HEK293 (cell line): ENCODE measurements at regions not wholly inside any gene's neighbourhood (a gene's known extent, or its start where the extent isn't known, plus 50 kb on each side); places are given as distances from the start of the nearest gene placed in this dataset.

Experiments
- CTCF ChIA-PET: fragments of 350-600 bp; formaldehyde crosslinking; extraction: SDS; loops from one replicate; lab custom pipeline; 2021; ENCODE audit warnings: antibody characterized with exemption; lab: Yijun Ruan, JAX
- POLR2A ChIA-PET: fragments of 300-600 bp; formaldehyde crosslinking; extraction: SDS; loops from one replicate; lab custom pipeline; 2020; ENCODE audit warnings: antibody characterized with exemption, inconsistent platforms; lab: Yijun Ruan, JAX
- H3K27ac ChIP-seq: fragments of 200-500 bp; sonication (Bioruptor generic); 2 replicates; pipeline ENCODE4 v1.5.1; 2014; ENCODE audit warnings: low read depth, low read length, control low read depth, inconsistent platforms; ENCODE audit errors: extremely low read depth
- H3K36me3 ChIP-seq, 2 experiments: fragments of 200-500 bp in 1 of 2; sonication (Bioruptor generic) in 1 of 2; 1 replicate in 1 of 2; 2 replicates in 1 of 2; pipeline ENCODE4 v1.5.1; 2014 to 2017; ENCODE audit warnings: inconsistent platforms in 2 of 2, low read length in 2 of 2; ENCODE audit not compliant: control insufficient read depth in 2 of 2, insufficient read depth in 1 of 2
- H3K4me1 ChIP-seq: fragments of 200-500 bp; sonication (Bioruptor generic); 2 replicates; pipeline ENCODE4 v1.5.1; 2014; ENCODE audit warnings: mild to moderate bottlenecking, low read length, inconsistent platforms; ENCODE audit not compliant: control insufficient read depth, insufficient read depth
- H3K4me3 ChIP-seq: 2 replicates; pipeline ENCODE4 v1.5.1; 2011; ENCODE audit warnings: low read depth, mild to moderate bottlenecking, control low read depth, low read length, moderate library complexity
- H3K9me3 ChIP-seq: fragments of 200-500 bp; sonication (Bioruptor generic); 2 replicates; pipeline ENCODE4 v1.5.1; 2014; ENCODE audit warnings: low read depth, low read length, inconsistent platforms; ENCODE audit not compliant: control insufficient read depth, insufficient read depth
- GLIS1 ChIP-seq: fragments of 450-650 bp; formaldehyde crosslinking; IDR thresholded peaks from 2 replicates; pipeline ENCODE4 v1.5.1; 2016; ENCODE audit warnings: missing biosample characterization, missing genetic modification characterization
- GLIS2 ChIP-seq: fragments of 450-650 bp; formaldehyde crosslinking; IDR thresholded peaks from 2 replicates; pipeline ENCODE4 v1.5.1; 2016; ENCODE audit warnings: missing biosample characterization, missing genetic modification characterization
- MYNN ChIP-seq: fragments of 450-650 bp; formaldehyde crosslinking; IDR thresholded peaks from 2 replicates; pipeline ENCODE4 v1.5.1; 2016; ENCODE audit warnings: missing biosample characterization, missing genetic modification characterization, borderline replicate concordance
- REPIN1 ChIP-seq: fragments of 450-650 bp; formaldehyde crosslinking; IDR thresholded peaks from 2 replicates; pipeline ENCODE4 v1.5.1; 2017; ENCODE audit warnings: missing biosample characterization, missing genetic modification characterization, low read depth
- ZBTB20 ChIP-seq: fragments of 450-650 bp; formaldehyde crosslinking; IDR thresholded peaks from 2 replicates; pipeline ENCODE4 v1.5.1; 2016; ENCODE audit warnings: missing biosample characterization, missing genetic modification characterization
- ZFHX2 ChIP-seq: fragments of 450-650 bp; formaldehyde crosslinking; conservative IDR thresholded peaks from 2 replicates; pipeline ENCODE4 v1.5.1; 2016; ENCODE audit warnings: missing biosample characterization, missing genetic modification characterization
- ZNF10 ChIP-seq: fragments of 450-650 bp; formaldehyde crosslinking; IDR thresholded peaks from 2 replicates; pipeline ENCODE4 v1.5.1; 2017; ENCODE audit warnings: missing biosample characterization, missing genetic modification characterization
- ZNF169 ChIP-seq: fragments of 450-650 bp; formaldehyde crosslinking; IDR thresholded peaks from 2 replicates; pipeline ENCODE4 v1.5.1; 2016; ENCODE audit warnings: missing biosample characterization, missing genetic modification characterization
- ZNF174 ChIP-seq: fragments of 450-650 bp; formaldehyde crosslinking; IDR thresholded peaks from 2 replicates; pipeline ENCODE4 v1.5.0; 2017; ENCODE audit warnings: missing biosample characterization, mild to moderate bottlenecking, missing genetic modification characterization
- ZNF19 ChIP-seq: fragments of 450-650 bp; formaldehyde crosslinking; IDR thresholded peaks from 2 replicates; pipeline ENCODE4; 2016; ENCODE audit warnings: missing biosample characterization, missing genetic modification characterization, low read depth
- ZNF214 ChIP-seq: fragments of 450-650 bp; formaldehyde crosslinking; IDR thresholded peaks from 2 replicates; pipeline ENCODE4 v1.5.1; 2017; ENCODE audit warnings: missing biosample characterization, mild to moderate bottlenecking, missing genetic modification characterization, borderline replicate concordance
- ZNF223 ChIP-seq: fragments of 450-650 bp; formaldehyde crosslinking; IDR thresholded peaks from 2 replicates; pipeline ENCODE4 v1.5.1; 2016; ENCODE audit warnings: missing biosample characterization, missing genetic modification characterization
- ZNF23 ChIP-seq: fragments of 450-650 bp; formaldehyde crosslinking; IDR thresholded peaks from 2 replicates; pipeline ENCODE4 v1.5.1; 2016; ENCODE audit warnings: missing biosample characterization, missing genetic modification characterization, borderline replicate concordance
- ZNF24 ChIP-seq: fragments of 450-650 bp; formaldehyde crosslinking; IDR thresholded peaks from 2 replicates; pipeline ENCODE4 v1.5.1; 2016; ENCODE audit warnings: missing biosample characterization, missing genetic modification characterization
- ZNF37A ChIP-seq: fragments of 450-650 bp; IDR thresholded peaks from 2 replicates; pipeline ENCODE4 v1.5.1; 2018; ENCODE audit warnings: missing biosample characterization, missing genetic modification characterization
- ZNF433 ChIP-seq: fragments of 450-650 bp; formaldehyde crosslinking; IDR thresholded peaks from 2 replicates; pipeline ENCODE4 v1.5.1; 2016; ENCODE audit warnings: missing biosample characterization, missing genetic modification characterization, low read depth
- ZNF449 ChIP-seq: fragments of 450-650 bp; formaldehyde crosslinking; IDR thresholded peaks from 2 replicates; pipeline ENCODE4 v1.5.1; 2017; ENCODE audit warnings: missing biosample characterization, mild to moderate bottlenecking, missing genetic modification characterization, moderate library complexity
- ZNF548 ChIP-seq: fragments of 450-650 bp; formaldehyde crosslinking; IDR thresholded peaks from 2 replicates; pipeline ENCODE4 v1.5.1; 2016; ENCODE audit warnings: missing biosample characterization, missing genetic modification characterization
- ZNF747 ChIP-seq: fragments of 450-650 bp; formaldehyde crosslinking; IDR thresholded peaks from 2 replicates; pipeline ENCODE4 v1.5.1; 2016; ENCODE audit warnings: missing biosample characterization, missing genetic modification characterization
- TF ChIP-seq, protein P1 (sequence below): fragments of 450-650 bp; formaldehyde crosslinking; IDR thresholded peaks from 2 replicates; pipeline ENCODE4 v1.5.1; 2016; ENCODE audit warnings: missing biosample characterization, missing genetic modification characterization, borderline replicate concordance
- TF ChIP-seq, protein P2 (sequence below): fragments of 450-650 bp; IDR thresholded peaks from 2 replicates; pipeline ENCODE4 v1.5.1; 2018; ENCODE audit warnings: missing biosample characterization, mild to moderate bottlenecking, missing genetic modification characterization
- TF ChIP-seq, protein P3 (sequence below): IDR thresholded peaks from 2 replicates; pipeline ENCODE4 v1.6.1; 2011; ENCODE audit warnings: mild to moderate bottlenecking, low read depth, low read length, borderline replicate concordance

DNA sequence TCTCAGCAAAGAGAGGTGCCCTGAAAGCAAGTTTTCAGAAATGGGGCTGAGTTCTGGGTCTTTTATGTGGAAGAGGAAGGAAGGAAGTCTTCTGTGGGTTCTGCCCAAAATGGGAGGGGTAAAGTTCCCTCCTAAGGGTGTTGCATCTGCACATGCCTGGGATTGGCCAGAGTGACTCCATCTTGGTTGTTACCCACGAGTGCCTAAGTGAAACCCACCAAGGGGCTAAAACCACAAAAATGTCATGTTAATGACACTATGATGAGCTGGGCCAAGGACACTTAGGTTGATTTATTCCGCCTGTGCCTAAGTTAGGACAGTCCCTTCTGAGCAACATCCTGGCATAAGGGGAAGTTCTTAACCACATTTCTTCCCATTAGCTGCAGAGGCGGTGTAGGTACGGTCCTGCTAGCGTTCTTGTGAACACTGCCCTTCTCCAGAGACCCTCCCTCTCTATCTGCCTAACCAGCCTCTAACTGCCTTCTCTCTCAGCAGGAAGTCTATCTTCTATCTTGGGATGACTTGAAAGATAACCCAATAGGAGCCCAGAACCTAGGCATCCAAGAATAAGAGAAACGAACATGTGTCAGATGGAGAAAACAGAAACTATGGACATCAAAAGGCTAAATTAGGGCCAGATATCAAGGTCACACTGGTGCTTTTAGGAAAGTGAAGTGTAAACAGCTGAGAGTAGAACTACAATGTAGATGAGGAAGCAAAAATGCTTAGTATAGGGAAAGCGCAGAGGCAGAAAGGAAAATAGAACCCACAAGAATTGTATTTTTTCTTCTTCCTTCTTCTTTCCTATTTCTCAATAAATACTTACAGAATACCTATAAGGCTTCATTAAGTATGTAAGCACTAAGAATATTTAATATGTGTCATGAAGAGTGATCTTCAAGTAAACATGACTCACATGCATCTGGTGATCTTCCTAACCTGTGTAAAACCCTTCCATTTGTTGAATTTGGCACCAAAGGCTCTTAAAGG lies 104.2 kb upstream of the AMN1 start:
- ChIA-PET POLR2A (no interaction called here), CTCF (no interaction called here)
- H3K27ac ChIP-seq = no peak overlapping the region
- TF ChIP-seq REPIN1 = no peak
- no peak for TF ChIP-seq ZNF23 (tag by site-specific recombination)
- TF ChIP-seq ZNF747 (tag by site-specific recombination) = no peak
- no peak for TF ChIP-seq ZNF19
- TF ChIP-seq ZNF24 (tag by site-specific recombination) = no peak
- no peak for TF ChIP-seq MYNN (tag by site-specific recombination)
- no peak for TF ChIP-seq ZNF433
- TF ChIP-seq, protein P1, sequence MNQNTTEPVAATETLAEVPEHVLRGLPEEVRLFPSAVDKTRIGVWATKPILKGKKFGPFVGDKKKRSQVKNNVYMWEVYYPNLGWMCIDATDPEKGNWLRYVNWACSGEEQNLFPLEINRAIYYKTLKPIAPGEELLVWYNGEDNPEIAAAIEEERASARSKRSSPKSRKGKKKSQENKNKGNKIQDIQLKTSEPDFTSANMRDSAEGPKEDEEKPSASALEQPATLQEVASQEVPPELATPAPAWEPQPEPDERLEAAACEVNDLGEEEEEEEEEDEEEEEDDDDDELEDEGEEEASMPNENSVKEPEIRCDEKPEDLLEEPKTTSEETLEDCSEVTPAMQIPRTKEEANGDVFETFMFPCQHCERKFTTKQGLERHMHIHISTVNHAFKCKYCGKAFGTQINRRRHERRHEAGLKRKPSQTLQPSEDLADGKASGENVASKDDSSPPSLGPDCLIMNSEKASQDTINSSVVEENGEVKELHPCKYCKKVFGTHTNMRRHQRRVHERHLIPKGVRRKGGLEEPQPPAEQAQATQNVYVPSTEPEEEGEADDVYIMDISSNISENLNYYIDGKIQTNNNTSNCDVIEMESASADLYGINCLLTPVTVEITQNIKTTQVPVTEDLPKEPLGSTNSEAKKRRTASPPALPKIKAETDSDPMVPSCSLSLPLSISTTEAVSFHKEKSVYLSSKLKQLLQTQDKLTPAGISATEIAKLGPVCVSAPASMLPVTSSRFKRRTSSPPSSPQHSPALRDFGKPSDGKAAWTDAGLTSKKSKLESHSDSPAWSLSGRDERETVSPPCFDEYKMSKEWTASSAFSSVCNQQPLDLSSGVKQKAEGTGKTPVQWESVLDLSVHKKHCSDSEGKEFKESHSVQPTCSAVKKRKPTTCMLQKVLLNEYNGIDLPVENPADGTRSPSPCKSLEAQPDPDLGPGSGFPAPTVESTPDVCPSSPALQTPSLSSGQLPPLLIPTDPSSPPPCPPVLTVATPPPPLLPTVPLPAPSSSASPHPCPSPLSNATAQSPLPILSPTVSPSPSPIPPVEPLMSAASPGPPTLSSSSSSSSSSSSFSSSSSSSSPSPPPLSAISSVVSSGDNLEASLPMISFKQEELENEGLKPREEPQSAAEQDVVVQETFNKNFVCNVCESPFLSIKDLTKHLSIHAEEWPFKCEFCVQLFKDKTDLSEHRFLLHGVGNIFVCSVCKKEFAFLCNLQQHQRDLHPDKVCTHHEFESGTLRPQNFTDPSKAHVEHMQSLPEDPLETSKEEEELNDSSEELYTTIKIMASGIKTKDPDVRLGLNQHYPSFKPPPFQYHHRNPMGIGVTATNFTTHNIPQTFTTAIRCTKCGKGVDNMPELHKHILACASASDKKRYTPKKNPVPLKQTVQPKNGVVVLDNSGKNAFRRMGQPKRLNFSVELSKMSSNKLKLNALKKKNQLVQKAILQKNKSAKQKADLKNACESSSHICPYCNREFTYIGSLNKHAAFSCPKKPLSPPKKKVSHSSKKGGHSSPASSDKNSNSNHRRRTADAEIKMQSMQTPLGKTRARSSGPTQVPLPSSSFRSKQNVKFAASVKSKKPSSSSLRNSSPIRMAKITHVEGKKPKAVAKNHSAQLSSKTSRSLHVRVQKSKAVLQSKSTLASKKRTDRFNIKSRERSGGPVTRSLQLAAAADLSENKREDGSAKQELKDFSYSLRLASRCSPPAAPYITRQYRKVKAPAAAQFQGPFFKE = no peak
- TF ChIP-seq, protein P2, sequence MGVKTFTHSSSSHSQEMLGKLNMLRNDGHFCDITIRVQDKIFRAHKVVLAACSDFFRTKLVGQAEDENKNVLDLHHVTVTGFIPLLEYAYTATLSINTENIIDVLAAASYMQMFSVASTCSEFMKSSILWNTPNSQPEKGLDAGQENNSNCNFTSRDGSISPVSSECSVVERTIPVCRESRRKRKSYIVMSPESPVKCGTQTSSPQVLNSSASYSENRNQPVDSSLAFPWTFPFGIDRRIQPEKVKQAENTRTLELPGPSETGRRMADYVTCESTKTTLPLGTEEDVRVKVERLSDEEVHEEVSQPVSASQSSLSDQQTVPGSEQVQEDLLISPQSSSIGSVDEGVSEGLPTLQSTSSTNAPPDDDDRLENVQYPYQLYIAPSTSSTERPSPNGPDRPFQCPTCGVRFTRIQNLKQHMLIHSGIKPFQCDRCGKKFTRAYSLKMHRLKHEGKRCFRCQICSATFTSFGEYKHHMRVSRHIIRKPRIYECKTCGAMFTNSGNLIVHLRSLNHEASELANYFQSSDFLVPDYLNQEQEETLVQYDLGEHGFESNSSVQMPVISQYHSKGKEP (tag by site-specific recombination) = no peak
- TF ChIP-seq ZNF214 = no peak
- no peak for TF ChIP-seq GLIS1 (tag by site-specific recombination)
- TF ChIP-seq, all 188 proteins: peak for 0
- Histone ChIP-seq H3K9me3 (no peaks in the 10 kb centered on the region), H3K4me1 (no peaks in the 10 kb centered on the region), H3K4me3 (no peak overlapping the region), H3K36me3 (no peaks in the 10 kb centered on the region)

- Histone ChIP-seq H3K4me1 (no peaks in the 10 kb centered on the region), H3K4me3 (no peak overlapping the region), H3K27ac (no peak overlapping the region), H3K9me3 (no peaks in the 10 kb centered on the region; the same call in 1 of the 2 replicates), H3K36me3 (no peaks in the 10 kb centered on the region)
- TF ChIP-seq ZBTB20 (no peak), ZNF174 (tag by site-specific recombination) (no peak), ZNF10 (tag by site-specific recombination) (no peak), ZFHX2 (tag by site-specific recombination) (no peak), ZNF169 (no peak), ZNF449 (tag by site-specific recombination) (no peak), ZNF548 (no peak), ZNF223 (tag by site-specific recombination) (no peak), GLIS2 (tag by site-specific recombination) (no peak), ZNF37A (tag by site-specific recombination) (no peak)
- TF ChIP-seq, protein P3, sequence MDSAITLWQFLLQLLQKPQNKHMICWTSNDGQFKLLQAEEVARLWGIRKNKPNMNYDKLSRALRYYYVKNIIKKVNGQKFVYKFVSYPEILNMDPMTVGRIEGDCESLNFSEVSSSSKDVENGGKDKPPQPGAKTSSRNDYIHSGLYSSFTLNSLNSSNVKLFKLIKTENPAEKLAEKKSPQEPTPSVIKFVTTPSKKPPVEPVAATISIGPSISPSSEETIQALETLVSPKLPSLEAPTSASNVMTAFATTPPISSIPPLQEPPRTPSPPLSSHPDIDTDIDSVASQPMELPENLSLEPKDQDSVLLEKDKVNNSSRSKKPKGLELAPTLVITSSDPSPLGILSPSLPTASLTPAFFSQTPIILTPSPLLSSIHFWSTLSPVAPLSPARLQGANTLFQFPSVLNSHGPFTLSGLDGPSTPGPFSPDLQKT = no peak
- POLR2A ChIA-PET = no interaction called here
- CTCF ChIA-PET = no interaction called here
Measured at GRCh38 chr12:31828071-31828470, 99.2 kb upstream of the AMN1 start.
